Upper lobe of left lung (tissue), 6 donors: ENCODE measurements at regions not wholly inside any gene's neighbourhood (a gene's known extent, or its start where the extent isn't known, plus 50 kb on each side); places are given as distances from the start of the nearest gene placed in this dataset.
A peak's percentile ranks its signal among the peaks of the same experiment; 100 is the strongest.

Experiments used
- ATAC-seq, 2 donors: fragments of 200-7000 bp; cut with Tn5 transposase; one replicate each; pipeline ENCODE4 v1.9.1; 2022; ENCODE audit warnings: mild to moderate bottlenecking in 2 of 2, moderate library complexity in 2 of 2; ENCODE audit not compliant: low FRiP score in 2 of 2
- DNase-seq, 2 donors: peaks; one replicate each; pipeline ENCODE4 v3.0.0-alpha.2; 2019 to 2020
- H3K27ac ChIP-seq, 4 donors: fragments of 200-600 bp; sonication (generic); one replicate each; pipeline ENCODE4 v1.5.1; 2016 to 2019
- H3K27me3 ChIP-seq, 4 donors: fragments of 200-600 bp; sonication (generic); one replicate each; pipeline ENCODE4 v1.5.1; 2017 to 2019
- H3K36me3 ChIP-seq, 4 donors: fragments of 200-600 bp; sonication (generic); one replicate each; pipeline ENCODE4 v1.5.1; 2016 to 2019
- H3K4me1 ChIP-seq, 4 donors: fragments of 200-600 bp; sonication (generic); one replicate each; pipeline ENCODE4 v1.5.1; 2018 to 2019
- H3K4me3 ChIP-seq, 4 donors: fragments of 200-600 bp; sonication (generic); one replicate each; pipeline ENCODE4 v1.5.1; 2017 to 2019; ENCODE audit warnings: mild to moderate bottlenecking in 2 of 4, moderate library complexity in 1 of 4
- H3K9me3 ChIP-seq, 4 donors: fragments of 200-600 bp; sonication (generic); one replicate each; pipeline ENCODE4 v1.5.1; 2018 to 2019
- CTCF ChIP-seq, 6 experiments: fragments of 450-650 bp in 4 of 6; fragments of 200-600 bp in 2 of 6; sonication (generic) in 2 of 6; IDR thresholded peaks; one replicate each; pipeline ENCODE4 v1.5.1; 2016 to 2019; ENCODE audit warnings: antibody characterized with exemption in 6 of 6
- EP300 ChIP-seq, 4 donors: sonication (generic); formaldehyde crosslinking; IDR thresholded peaks; one replicate each; pipeline ENCODE4 v1.5.1; 2017; ENCODE audit warnings: antibody characterized with exemption in 4 of 4, control low read depth in 2 of 4
- POLR2A ChIP-seq, 4 donors: fragments of 450-650 bp; IDR thresholded peaks; one replicate each; pipeline ENCODE4 v1.5.1; 2016 to 2017; ENCODE audit warnings: antibody characterized with exemption in 4 of 4, mild to moderate bottlenecking in 2 of 4
- POLR2AphosphoS5 ChIP-seq, 2 donors: sonication (generic); formaldehyde crosslinking; IDR thresholded peaks; one replicate each; pipeline ENCODE4 v1.5.1; 2017; ENCODE audit warnings: antibody characterized with exemption in 2 of 2
- WGBS, 2 donors: methylation state at CpG; one replicate each; pipeline ENCODE4 v1.1.5; 2017 to 2018; 5-methylcytosine and 5-hydroxymethylcytosine counted together
- donor health status: DM: no; HTN: no; CAD: no; lungs with moderate emphysema.
- donor health status: DM: no; HTN: yes; CAD: no; lungs with severe emphysema.

- no peak overlapping the region for H3K27ac ChIP-seq
- no peaks in the 10 kb centered on the region for H3K4me1 ChIP-seq
- TF ChIP-seq EP300 (IDR thresholded peaks at IDR 0.05) = no peak
- TF ChIP-seq CTCF (IDR thresholded peaks at IDR 0.05) = no peak
- TF ChIP-seq POLR2AphosphoS5 (IDR thresholded peaks at IDR 0.05) = no peak
- TF ChIP-seq POLR2A (IDR thresholded peaks at IDR 0.05) = no peak
- H3K9me3 ChIP-seq = peaks cover 0 to 12% (median 2%) of the 10 kb centered on the region in 4 donors
- H3K27me3 ChIP-seq = no peaks in the 10 kb centered on the region
- no peaks in the 10 kb centered on the region for H3K36me3 ChIP-seq
- WGBS, 2 donors = 92 to 94% methylated on average over 4 of the region's 4 CpGs
- DNase-seq = no peak
- no peak overlapping the region for H3K4me3 ChIP-seq
- ATAC-seq = no peak
These were observed 196.8 kb downstream of the RAP2A start for GRCh38 chr13:97630725-97631124.

- Histone ChIP-seq H3K4me3 (no peak overlapping the region), H3K36me3 (no peaks in the 10 kb centered on the region), H3K9me3 (peaks cover 0 to 12% (median 2%) of the 10 kb centered on the region in 4 donors), H3K4me1 (no peaks in the 10 kb centered on the region), H3K27me3 (no peaks in the 10 kb centered on the region), H3K27ac (no peak overlapping the region)
- TF ChIP-seq CTCF (IDR thresholded peaks at IDR 0.05) (no peak), POLR2A (IDR thresholded peaks at IDR 0.05) (no peak), POLR2AphosphoS5 (IDR thresholded peaks at IDR 0.05) (no peak), EP300 (IDR thresholded peaks at IDR 0.05) (no peak)
- DNase-seq = no peak
- no peak for ATAC-seq
- WGBS, 2 donors = 70 to 83% methylated on average over 3 of the region's 3 CpGs
These were observed 197.2 kb downstream of the RAP2A start for GRCh38 chr13:97631158-97631557.

GRCh38 chr13:97639236-97639635, 205.3 kb downstream of the RAP2A start:
- DNase-seq (no peak), ATAC-seq (peak in 1 of 2 donors; percentile 21)
- no peaks in the 10 kb centered on the region for H3K4me1 ChIP-seq
- no peak overlapping the region for H3K4me3 ChIP-seq
- no peak for TF ChIP-seq POLR2A (IDR thresholded peaks at IDR 0.05)
- no peak for TF ChIP-seq POLR2AphosphoS5 (IDR thresholded peaks at IDR 0.05)
- TF ChIP-seq CTCF (IDR thresholded peaks at IDR 0.05) = no peak
- TF ChIP-seq EP300 (IDR thresholded peaks at IDR 0.05) = no peak
- H3K9me3 ChIP-seq = no peaks in the 10 kb centered on the region
- no peaks in the 10 kb centered on the region for H3K27me3 ChIP-seq
- no peak overlapping the region for H3K27ac ChIP-seq
- H3K36me3 ChIP-seq = no peaks in the 10 kb centered on the region

GRCh38 chr13:97640268-97640667, 206.3 kb downstream of the RAP2A start:
- Histone ChIP-seq H3K36me3 (no peaks in the 10 kb centered on the region), H3K4me1 (no peaks in the 10 kb centered on the region), H3K27ac (no peak overlapping the region), H3K4me3 (no peak overlapping the region), H3K27me3 (no peaks in the 10 kb centered on the region), H3K9me3 (no peaks in the 10 kb centered on the region)
- 73 to 87% methylated on average over 2 of the region's 2 CpGs for WGBS, 2 donors
- TF ChIP-seq POLR2AphosphoS5 (IDR thresholded peaks at IDR 0.05) = no peak
- TF ChIP-seq CTCF (IDR thresholded peaks at IDR 0.05) = no peak
- no peak for TF ChIP-seq EP300 (IDR thresholded peaks at IDR 0.05)
- no peak for TF ChIP-seq POLR2A (IDR thresholded peaks at IDR 0.05)
- no peak for DNase-seq
- no peak for ATAC-seq

- 73 to 78% methylated on average over 14 of the region's 14 CpGs for WGBS, 2 donors
These were observed 214.4 kb downstream of the RAP2A start for GRCh38 chr13:97648171-97648880.

More at GRCh38 chr13:97648171-97648880, 214.4 kb downstream of the RAP2A start:
- no peaks in the 10 kb centered on the region for H3K9me3 ChIP-seq
- H3K4me1 ChIP-seq = no peaks in the 10 kb centered on the region
- ATAC-seq (no peak), DNase-seq (no peak)
- H3K27ac ChIP-seq = no peak overlapping the region
- no peaks in the 10 kb centered on the region for H3K36me3 ChIP-seq
- no peak overlapping the region for H3K4me3 ChIP-seq
- H3K27me3 ChIP-seq = no peaks in the 10 kb centered on the region
- TF ChIP-seq EP300 (IDR thresholded peaks at IDR 0.05) (no peak), POLR2A (IDR thresholded peaks at IDR 0.05) (no peak), CTCF (IDR thresholded peaks at IDR 0.05) (no peak), POLR2AphosphoS5 (IDR thresholded peaks at IDR 0.05) (no peak)
